Type B pancreatic cell (in vitro differentiated cells): ENCODE measurements at regions not wholly inside any gene's neighbourhood (a gene's known extent, or its start where the extent isn't known, plus 50 kb on each side); places are given as distances from the start of the nearest gene placed in this dataset.

Experiments
- DNase-seq: peaks from one replicate; pipeline ENCODE4 v3.0.0; 2021; ENCODE audit warnings: mixed read lengths; ENCODE audit not compliant: unreplicated experiment; ENCODE audit errors: extremely low spot score
- H3K27ac Mint-ChIP-seq: 2 replicates; pipeline ENCODE4 v1.8.0; 2021; ENCODE audit warnings: mild to moderate bottlenecking, mixed read lengths
- H3K27me3 Mint-ChIP-seq: 2 replicates; pipeline ENCODE4 v1.8.0; 2021; ENCODE audit warnings: mixed read lengths
- H3K36me3 Mint-ChIP-seq: 2 replicates; pipeline ENCODE4 v1.8.0; 2021; ENCODE audit warnings: mixed read lengths
- H3K4me1 Mint-ChIP-seq: one replicate; pipeline ENCODE4 v1.8.0; 2021; ENCODE audit warnings: mixed read lengths; ENCODE audit not compliant: unreplicated experiment
- H3K4me3 Mint-ChIP-seq: 2 replicates; pipeline ENCODE4 v1.8.0; 2021; ENCODE audit warnings: mild to moderate bottlenecking, mixed read lengths
- H3K9me3 Mint-ChIP-seq: 2 replicates; pipeline ENCODE4 v1.8.0; 2021; ENCODE audit warnings: mixed read lengths
- CTCF ChIP-seq: fragments of 200-600 bp; sonication (generic); conservative IDR thresholded peaks from 2 replicates; pipeline ENCODE4 v1.5.0; 2021; ENCODE audit warnings: antibody characterized with exemption, mild to moderate bottlenecking

DNA sequence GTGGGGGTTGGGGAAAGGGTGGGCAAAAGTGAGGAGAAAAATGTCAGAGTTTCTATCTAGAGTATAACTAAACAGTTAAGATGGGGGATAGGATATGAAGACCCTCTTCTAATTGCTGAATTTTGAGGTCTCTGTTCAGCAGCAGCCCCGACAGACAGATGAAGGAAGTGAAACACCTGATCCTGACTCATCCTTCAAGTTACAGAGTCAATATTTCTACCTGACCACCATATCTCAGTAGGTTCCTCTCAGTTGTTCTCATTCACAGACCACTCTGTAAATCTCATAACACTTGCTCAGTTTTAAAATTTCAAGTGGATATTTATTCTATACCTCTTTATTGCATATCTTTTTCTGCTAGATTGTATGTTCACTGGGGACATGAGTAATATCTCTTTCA is 69.5 kb downstream of the CCDC54 start:
- Mint-ChIP-seq H3K4me3 (no peak overlapping the region), H3K4me1 (no peaks in the 10 kb centered on the region), H3K36me3 (no peaks in the 10 kb centered on the region), H3K9me3 (no peaks in the 10 kb centered on the region), H3K27ac (no peak overlapping the region), H3K27me3 (no peaks in the 10 kb centered on the region)
- no peak for DNase-seq
- TF ChIP-seq CTCF: no peak

- no peaks in the 10 kb centered on the region for H3K9me3 Mint-ChIP-seq
- no peaks in the 10 kb centered on the region for H3K4me1 Mint-ChIP-seq
- no peak overlapping the region for H3K27ac Mint-ChIP-seq
- no peaks in the 10 kb centered on the region for H3K27me3 Mint-ChIP-seq
- TF ChIP-seq CTCF: no peak
- H3K4me3 Mint-ChIP-seq: no peak overlapping the region
- H3K36me3 Mint-ChIP-seq: no peaks in the 10 kb centered on the region
- DNase-seq: no peak
Observed at GRCh38 chr3:107450254-107450893, 72.4 kb upstream of the BBX start.

DNA sequence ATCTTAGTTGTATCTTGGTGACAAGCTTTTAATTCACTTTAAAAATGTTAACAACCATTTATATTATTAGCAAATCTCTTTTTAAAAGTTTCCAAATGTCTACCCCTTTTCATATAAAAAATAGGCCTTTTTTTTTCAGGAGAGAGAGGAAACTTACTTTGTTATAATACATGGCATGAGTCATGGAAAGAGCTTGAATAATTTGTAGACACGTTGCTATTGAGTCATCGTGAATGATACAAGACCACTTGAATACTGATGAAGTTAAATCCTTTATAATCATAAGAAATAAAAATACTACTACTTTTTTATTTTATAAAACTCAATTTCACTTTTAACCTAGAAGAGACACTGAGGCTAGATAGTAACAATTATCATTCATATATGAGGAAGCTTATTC is 70.3 kb upstream of the BBX start:
- DNase-seq: no peak
- H3K27ac Mint-ChIP-seq: no peak overlapping the region
- H3K4me1 Mint-ChIP-seq: no peaks in the 10 kb centered on the region
- no peaks in the 10 kb centered on the region for H3K27me3 Mint-ChIP-seq
- H3K9me3 Mint-ChIP-seq: no peaks in the 10 kb centered on the region
- no peaks in the 10 kb centered on the region for H3K36me3 Mint-ChIP-seq
- H3K4me3 Mint-ChIP-seq: no peak overlapping the region
- TF ChIP-seq CTCF: no peak

DNA sequence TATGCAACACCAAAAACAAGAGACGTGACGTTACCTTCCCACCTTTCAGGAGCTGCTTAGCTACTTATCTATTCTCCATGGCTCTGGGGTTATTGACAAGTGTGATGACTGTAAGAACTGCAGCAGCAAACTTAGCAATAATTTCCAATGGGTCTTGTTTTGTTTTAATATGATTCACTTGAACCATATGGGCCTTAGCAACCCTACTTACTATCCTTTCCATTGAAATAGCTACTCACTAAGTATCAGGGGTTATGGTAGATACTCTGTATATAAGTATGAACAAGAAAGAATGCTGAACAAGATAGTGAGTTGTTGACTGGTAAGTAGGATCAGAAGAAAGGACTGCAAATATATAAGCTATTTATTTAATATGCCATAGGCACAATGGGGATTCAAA is 69.3 kb upstream of the BBX start:
- no peak overlapping the region for H3K4me3 Mint-ChIP-seq
- H3K36me3 Mint-ChIP-seq: no peaks in the 10 kb centered on the region
- H3K27ac Mint-ChIP-seq: no peak overlapping the region
- no peak for DNase-seq
- TF ChIP-seq CTCF: no peak
- no peaks in the 10 kb centered on the region for H3K4me1 Mint-ChIP-seq
- no peaks in the 10 kb centered on the region for H3K27me3 Mint-ChIP-seq
- no peaks in the 10 kb centered on the region for H3K9me3 Mint-ChIP-seq

- Mint-ChIP-seq H3K4me1 (no peaks in the 10 kb centered on the region), H3K27me3 (no peaks in the 10 kb centered on the region), H3K36me3 (no peaks in the 10 kb centered on the region), H3K9me3 (no peaks in the 10 kb centered on the region), H3K4me3 (no peak overlapping the region), H3K27ac (no peak overlapping the region)
- no peak for TF ChIP-seq CTCF
- no peak for DNase-seq
Observed at GRCh38 chr3:107455621-107456020, 67.1 kb upstream of the BBX start.

DNA sequence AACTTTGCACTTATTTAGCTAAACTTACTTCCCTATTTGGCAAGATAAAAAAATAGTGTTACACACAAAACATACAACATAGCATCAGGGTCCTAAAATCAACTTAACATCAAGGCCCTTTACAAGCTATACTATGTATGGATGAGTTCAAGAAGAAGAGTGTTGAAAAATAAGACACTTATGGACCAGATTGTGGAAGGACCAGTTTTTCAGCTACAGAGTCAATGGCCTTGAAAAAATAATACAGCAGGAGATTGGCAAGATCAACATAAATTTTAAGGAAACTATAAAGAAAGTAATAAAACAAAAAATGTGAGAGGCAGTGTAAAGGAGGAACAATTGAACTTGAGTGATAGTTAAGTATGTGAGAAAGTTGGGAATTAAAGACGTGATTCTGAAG is 66.3 kb upstream of the BBX start:
- no peaks in the 10 kb centered on the region for H3K27me3 Mint-ChIP-seq
- no peak overlapping the region for H3K4me3 Mint-ChIP-seq
- no peak for DNase-seq
- H3K36me3 Mint-ChIP-seq: no peaks in the 10 kb centered on the region
- no peaks in the 10 kb centered on the region for H3K9me3 Mint-ChIP-seq
- H3K27ac Mint-ChIP-seq: no peak overlapping the region
- no peaks in the 10 kb centered on the region for H3K4me1 Mint-ChIP-seq
- no peak for TF ChIP-seq CTCF
